ENCODE measurements at regions not wholly inside any gene's neighbourhood (a gene's known extent, or its start where the extent isn't known, plus 50 kb on each side); places are given as distances from the start of the nearest gene placed in this dataset.

GRCh38 chr3:82100378-82100777 is 338.9 kb upstream of the GBE1 start:
- Histone ChIP-seq H3K27ac (ENCODE audit: low read depth in 2 of 2, low read length in 2 of 2) (no peak overlapping the region), H3K27me3 (ENCODE audit: control insufficient read depth, insufficient read depth, low read length) (no peaks in the 10 kb centered on the region), H3K9ac (ENCODE audit: low read length in 3 of 3) (no peak overlapping the region), H3K36me3 (ENCODE audit: control insufficient read depth in 2 of 3, insufficient read depth in 3 of 3, low read length in 3 of 3) (no peaks in the 10 kb centered on the region), H3K4me1 (ENCODE audit: control insufficient read depth in 2 of 3, insufficient read depth in 2 of 3, low read depth in 1 of 3, low read length in 3 of 3) (no peaks in the 10 kb centered on the region), H3K9me3 (ENCODE audit: control insufficient read depth in 2 of 3, insufficient read depth in 1 of 3, low read length in 3 of 3) (no peaks in the 10 kb centered on the region), H3K4me3 (ENCODE audit: low read length in 3 of 3) (no peak overlapping the region)
- no peak for FAIRE-seq
- TF ChIP-seq CTCF (IDR thresholded peaks at IDR 0.05; ENCODE audit: borderline replicate concordance, extremely low read depth, insufficient read depth) = no peak
- intact Hi-C loops (cut with DNase I) = no loop called here
- DNase-seq = peak in 2 of 5 donors; percentile 42 to 58

- intact Hi-C loops (cut with DNase I) = no loop called here
- FAIRE-seq (no peak), DNase-seq (no peak)
- no peaks in the 10 kb centered on the region for H3K27me3 ChIP-seq (ENCODE audit: control insufficient read depth, insufficient read depth, low read length)
- no peaks in the 10 kb centered on the region for H3K4me1 ChIP-seq (ENCODE audit: control insufficient read depth in 2 of 3, insufficient read depth in 2 of 3, low read depth in 1 of 3, low read length in 3 of 3)
- H3K4me3 ChIP-seq (ENCODE audit: low read length in 3 of 3) = no peak overlapping the region
- no peaks in the 10 kb centered on the region for H3K36me3 ChIP-seq (ENCODE audit: control insufficient read depth in 2 of 3, insufficient read depth in 3 of 3, low read length in 3 of 3)
- TF ChIP-seq CTCF (IDR thresholded peaks at IDR 0.05; ENCODE audit: borderline replicate concordance, extremely low read depth, insufficient read depth) = no peak
- H3K9ac ChIP-seq (ENCODE audit: low read length in 3 of 3) = no peak overlapping the region
- no peaks in the 10 kb centered on the region for H3K9me3 ChIP-seq (ENCODE audit: control insufficient read depth in 2 of 3, insufficient read depth in 1 of 3, low read length in 3 of 3)
- H3K27ac ChIP-seq (ENCODE audit: low read depth in 2 of 2, low read length in 2 of 2) = no peak overlapping the region
Observed at GRCh38 chr3:82093641-82094040, 332.2 kb upstream of the GBE1 start.

GRCh38 chr3:82088749-82089148 is 327.3 kb upstream of the GBE1 start:
- no peak for DNase-seq
- no peak for TF ChIP-seq CTCF (IDR thresholded peaks at IDR 0.05; ENCODE audit: borderline replicate concordance, extremely low read depth, insufficient read depth)
- H3K36me3 ChIP-seq (ENCODE audit: control insufficient read depth in 2 of 3, insufficient read depth in 3 of 3, low read length in 3 of 3) = no peaks in the 10 kb centered on the region
- no peak overlapping the region for H3K9ac ChIP-seq (ENCODE audit: low read length in 3 of 3)
- H3K4me1 ChIP-seq (ENCODE audit: control insufficient read depth in 2 of 3, insufficient read depth in 2 of 3, low read depth in 1 of 3, low read length in 3 of 3) = no peaks in the 10 kb centered on the region
- intact Hi-C loops (cut with DNase I) = no loop called here
- no peaks in the 10 kb centered on the region for H3K9me3 ChIP-seq (ENCODE audit: control insufficient read depth in 2 of 3, insufficient read depth in 1 of 3, low read length in 3 of 3)
- no peaks in the 10 kb centered on the region for H3K27me3 ChIP-seq (ENCODE audit: control insufficient read depth, insufficient read depth, low read length)
- no peak for FAIRE-seq
- H3K27ac ChIP-seq (ENCODE audit: low read depth in 2 of 2, low read length in 2 of 2) = no peak overlapping the region
- H3K4me3 ChIP-seq (ENCODE audit: low read length in 3 of 3) = no peak overlapping the region

GRCh38 chr3:82087958-82088357 is 326.5 kb upstream of the GBE1 start:
- H3K9ac ChIP-seq (ENCODE audit: low read length in 3 of 3) = no peak overlapping the region
- no peak overlapping the region for H3K27ac ChIP-seq (ENCODE audit: low read depth in 2 of 2, low read length in 2 of 2)
- TF ChIP-seq CTCF (IDR thresholded peaks at IDR 0.05; ENCODE audit: borderline replicate concordance, extremely low read depth, insufficient read depth) = no peak
- intact Hi-C loops (cut with DNase I) = no loop called here
- no peaks in the 10 kb centered on the region for H3K27me3 ChIP-seq (ENCODE audit: control insufficient read depth, insufficient read depth, low read length)
- no peak overlapping the region for H3K4me3 ChIP-seq (ENCODE audit: low read length in 3 of 3)
- no peak for DNase-seq
- H3K36me3 ChIP-seq (ENCODE audit: control insufficient read depth in 2 of 3, insufficient read depth in 3 of 3, low read length in 3 of 3) = no peaks in the 10 kb centered on the region
- no peak for FAIRE-seq
- H3K9me3 ChIP-seq (ENCODE audit: control insufficient read depth in 2 of 3, insufficient read depth in 1 of 3, low read length in 3 of 3) = no peaks in the 10 kb centered on the region
- H3K4me1 ChIP-seq (ENCODE audit: control insufficient read depth in 2 of 3, insufficient read depth in 2 of 3, low read depth in 1 of 3, low read length in 3 of 3) = no peaks in the 10 kb centered on the region
